ENCODE measurements at regions not wholly inside any gene's neighbourhood (a gene's known extent, or its start where the extent isn't known, plus 50 kb on each side); places are given as distances from the start of the nearest gene placed in this dataset.

- Mint-ChIP-seq H3K4me3 (ENCODE audit: unreplicated experiment) (no peak overlapping the region), H3K27ac (ENCODE audit: unreplicated experiment) (no peak overlapping the region), H3K9me3 (ENCODE audit: unreplicated experiment) (no peaks in the 10 kb centered on the region), H3K27me3 (ENCODE audit: unreplicated experiment) (no peaks in the 10 kb centered on the region), H3K4me1 (ENCODE audit: low read depth, unreplicated experiment) (no peaks in the 10 kb centered on the region), H3K36me3 (ENCODE audit: unreplicated experiment) (no peaks in the 10 kb centered on the region)
- no peak for TF ChIP-seq CTCF (IDR thresholded peaks at IDR 0.05; ENCODE audit: partially characterized antibody, unreplicated experiment)
- DNase-seq = no peak
Observed at GRCh38 chr4:95898226-95898625, 58.3 kb downstream of the PDHA2 start.

DNA sequence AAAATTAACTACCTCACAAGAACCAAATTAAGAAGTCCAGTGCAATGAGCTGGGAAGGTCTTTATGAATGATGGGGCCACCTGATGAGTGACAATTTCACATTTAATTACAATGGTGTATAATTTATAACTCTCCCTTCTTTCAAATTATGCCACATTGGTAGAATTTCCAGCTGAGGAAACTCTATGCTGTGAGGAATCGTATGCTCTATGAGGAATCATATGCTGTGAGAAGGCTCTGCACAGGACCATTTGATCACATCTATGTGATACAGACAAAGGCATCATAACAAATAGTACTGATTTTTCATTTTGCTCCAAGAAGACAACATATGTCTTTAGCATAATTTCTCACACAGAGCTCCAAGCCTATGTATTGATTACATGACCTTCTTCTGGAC is 69.3 kb downstream of the PDHA2 start:
- Mint-ChIP-seq H3K36me3 (ENCODE audit: unreplicated experiment) (no peaks in the 10 kb centered on the region), H3K27ac (ENCODE audit: unreplicated experiment) (no peak overlapping the region), H3K9me3 (ENCODE audit: unreplicated experiment) (no peaks in the 10 kb centered on the region), H3K4me3 (ENCODE audit: unreplicated experiment) (no peak overlapping the region), H3K4me1 (ENCODE audit: low read depth, unreplicated experiment) (peaks cover 5% of the 10 kb centered on the region), H3K27me3 (ENCODE audit: unreplicated experiment) (no peaks in the 10 kb centered on the region)
- no peak for TF ChIP-seq CTCF (IDR thresholded peaks at IDR 0.05; ENCODE audit: partially characterized antibody, unreplicated experiment)
- no peak for DNase-seq

DNA sequence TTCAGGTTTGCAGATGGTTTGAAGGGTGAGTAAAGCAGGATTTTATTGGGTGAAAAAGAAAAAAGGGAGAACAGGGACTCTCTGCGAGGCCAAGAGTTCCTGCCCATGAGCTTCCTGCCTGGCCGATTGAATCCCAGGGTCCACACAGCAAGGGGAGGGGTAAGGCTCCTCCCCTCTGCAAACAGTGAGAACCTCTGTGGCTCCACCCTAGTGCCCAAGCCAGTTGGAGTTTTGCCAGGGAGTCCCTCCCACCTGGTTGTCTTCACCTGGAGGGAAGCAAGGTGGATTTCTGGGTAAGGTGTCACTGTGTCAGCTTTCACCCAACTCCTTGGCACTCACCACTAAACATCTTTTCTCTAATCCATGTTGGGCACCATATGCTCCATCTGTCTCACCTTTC is 70.9 kb downstream of the PDHA2 start:
- TF ChIP-seq CTCF (IDR thresholded peaks at IDR 0.05; ENCODE audit: partially characterized antibody, unreplicated experiment) = no peak
- DNase-seq = no peak
- Mint-ChIP-seq H3K27me3 (ENCODE audit: unreplicated experiment) (no peaks in the 10 kb centered on the region), H3K27ac (ENCODE audit: unreplicated experiment) (no peak overlapping the region), H3K9me3 (ENCODE audit: unreplicated experiment) (no peaks in the 10 kb centered on the region), H3K4me1 (ENCODE audit: low read depth, unreplicated experiment) (peaks cover 5% of the 10 kb centered on the region), H3K4me3 (ENCODE audit: unreplicated experiment) (no peak overlapping the region), H3K36me3 (ENCODE audit: unreplicated experiment) (no peaks in the 10 kb centered on the region)

DNA sequence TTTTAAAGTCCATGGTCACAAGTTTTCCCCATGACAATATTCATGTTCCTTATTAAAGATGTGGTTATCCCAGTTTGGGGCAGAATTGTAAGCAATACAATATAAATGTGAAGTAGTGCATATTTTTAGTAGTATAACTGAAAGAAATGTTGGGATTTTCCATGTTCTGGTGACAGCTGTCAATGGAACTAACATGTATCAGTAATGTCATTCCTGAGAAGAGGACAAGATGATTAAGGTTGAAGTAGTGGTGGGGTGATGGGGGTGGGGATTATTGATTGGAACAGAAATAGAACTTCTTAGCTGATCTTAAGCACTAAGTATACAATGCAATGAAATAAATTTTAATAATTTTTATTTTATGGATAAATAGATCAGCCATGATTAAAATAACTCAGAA is 81.6 kb downstream of the PDHA2 start:
- Mint-ChIP-seq H3K27ac (ENCODE audit: unreplicated experiment) (no peak overlapping the region), H3K4me3 (ENCODE audit: unreplicated experiment) (no peak overlapping the region), H3K27me3 (ENCODE audit: unreplicated experiment) (no peaks in the 10 kb centered on the region), H3K36me3 (ENCODE audit: unreplicated experiment) (peaks cover 19% of the 10 kb centered on the region), H3K9me3 (ENCODE audit: unreplicated experiment) (peaks cover 2% of the 10 kb centered on the region), H3K4me1 (ENCODE audit: low read depth, unreplicated experiment) (no peaks in the 10 kb centered on the region)
- no peak for TF ChIP-seq CTCF (IDR thresholded peaks at IDR 0.05; ENCODE audit: partially characterized antibody, unreplicated experiment)
- no peak for DNase-seq

DNA sequence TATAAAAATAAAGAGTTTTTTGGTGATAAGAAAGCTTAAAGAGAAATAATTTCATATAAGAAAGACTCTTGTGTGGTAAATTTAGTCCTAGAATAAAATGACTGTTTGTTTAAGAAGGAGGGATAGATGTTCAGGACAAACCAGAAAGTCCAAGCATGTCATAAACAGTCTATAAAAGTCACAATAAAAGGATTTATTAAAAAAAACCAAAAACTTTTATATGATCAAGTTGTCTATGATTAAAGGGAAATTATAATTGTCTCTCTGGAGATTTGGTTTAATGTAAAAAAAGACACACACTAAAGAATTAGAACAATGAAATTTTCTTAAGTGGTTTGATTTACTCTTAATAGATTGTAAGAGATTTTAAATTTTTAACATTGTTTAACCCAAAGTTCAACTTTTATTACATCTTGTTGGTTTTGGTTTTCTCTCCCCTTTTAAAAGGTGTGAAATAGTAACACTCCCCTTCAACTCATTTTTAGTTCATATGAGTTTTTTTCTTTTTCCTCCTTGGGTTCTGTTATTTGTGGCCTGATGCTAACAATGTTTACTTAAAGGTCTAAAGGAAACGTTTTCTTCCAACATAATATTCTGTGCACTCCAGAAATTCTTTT is 89.7 kb downstream of the PDHA2 start:
- DNase-seq = no peak
- H3K4me1 Mint-ChIP-seq (ENCODE audit: low read depth, unreplicated experiment) = no peaks in the 10 kb centered on the region
- H3K9me3 Mint-ChIP-seq (ENCODE audit: unreplicated experiment) = peaks cover 3% of the 10 kb centered on the region
- peaks cover 24% of the 10 kb centered on the region for H3K36me3 Mint-ChIP-seq (ENCODE audit: unreplicated experiment)
- no peak for TF ChIP-seq CTCF (IDR thresholded peaks at IDR 0.05; ENCODE audit: partially characterized antibody, unreplicated experiment)
- no peak overlapping the region for H3K27ac Mint-ChIP-seq (ENCODE audit: unreplicated experiment)
- no peaks in the 10 kb centered on the region for H3K27me3 Mint-ChIP-seq (ENCODE audit: unreplicated experiment)
- no peak overlapping the region for H3K4me3 Mint-ChIP-seq (ENCODE audit: unreplicated experiment)

Measured in glutamatergic neuron (in vitro differentiated cells).